NCI-H748 (cell line): ENCODE measurements at regions not wholly inside any gene's neighbourhood (a gene's known extent, or its start where the extent isn't known, plus 50 kb on each side); places are given as distances from the start of the nearest gene placed in this dataset.

Experiments
- DNase-seq: peaks from one replicate; lab custom pipeline; 2025; ENCODE audit not compliant: unreplicated experiment; lab: John Stamatoyannopoulos, UW

DNA sequence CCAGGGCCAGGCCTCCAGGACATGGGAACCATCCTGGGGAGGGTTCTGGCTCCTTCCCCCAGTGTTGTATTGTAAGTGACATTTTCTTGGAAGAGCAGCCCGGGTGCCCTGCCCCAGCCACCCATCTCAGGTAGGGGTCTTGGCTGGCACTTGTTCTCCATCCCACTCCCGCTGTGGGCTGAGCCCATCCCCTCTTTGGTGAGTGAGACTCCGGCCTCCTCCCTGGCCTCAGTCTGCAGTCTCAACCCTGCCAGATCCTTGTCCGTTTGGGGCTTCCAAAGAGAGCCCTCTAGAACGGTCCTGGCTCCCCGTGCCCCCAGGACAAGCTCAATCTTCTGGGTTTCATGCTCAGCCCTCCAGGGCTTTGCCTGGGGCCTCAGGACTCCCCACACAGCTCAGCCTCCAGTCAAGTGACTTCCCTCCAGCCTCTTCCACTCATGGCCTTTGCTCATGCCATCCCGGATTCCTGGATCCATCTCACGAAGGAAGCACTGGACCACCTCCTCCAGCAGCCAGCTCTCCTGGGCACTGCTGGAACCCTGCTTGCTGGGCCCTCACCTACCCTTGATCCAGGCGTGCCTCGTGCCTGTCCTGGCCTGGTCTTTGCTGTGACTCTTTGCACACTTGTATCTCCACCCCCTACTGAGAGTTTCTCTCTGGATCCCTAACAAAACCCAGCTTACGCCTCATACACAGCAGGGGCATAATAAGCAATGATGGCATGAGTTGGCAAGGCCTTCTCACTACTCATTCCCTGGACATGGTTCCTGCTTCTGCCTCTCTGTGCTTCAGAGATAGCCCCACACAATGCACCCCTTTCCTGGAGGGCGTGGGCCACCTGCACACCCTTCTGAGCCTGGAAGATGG lies 297.4 kb upstream of the RTL1 start:
- no peak for DNase-seq

DNA sequence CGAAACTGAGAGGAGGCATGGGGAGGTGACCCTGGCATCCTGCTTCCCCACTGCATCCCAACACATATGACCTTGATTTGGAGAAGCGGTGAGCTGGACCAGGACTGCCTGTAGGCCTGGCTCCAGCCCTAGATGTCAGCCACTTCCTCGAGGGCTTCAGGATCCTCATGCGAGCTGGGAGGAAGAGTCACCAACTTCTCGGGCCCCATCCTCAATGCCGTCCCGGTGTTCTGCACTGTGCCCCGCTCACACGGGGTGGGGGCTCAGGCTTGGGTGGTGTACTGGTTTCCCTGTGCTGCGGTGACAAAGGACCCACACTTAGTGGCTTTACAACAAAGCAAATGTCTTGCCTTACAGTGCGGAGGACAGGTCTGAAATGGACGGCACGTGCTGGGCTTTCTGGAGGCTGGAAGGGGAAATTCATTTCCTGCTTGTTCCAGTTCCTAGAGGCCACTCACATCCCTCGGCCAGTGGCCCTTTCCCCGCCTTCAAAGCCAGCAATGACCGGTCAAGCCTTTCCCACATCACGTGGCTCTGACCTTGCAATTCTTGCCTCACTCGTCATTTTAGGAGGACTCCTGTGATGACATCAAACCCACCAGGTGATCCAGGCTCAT lies 298.1 kb upstream of the RTL1 start:
- DNase-seq = no peak

DNA sequence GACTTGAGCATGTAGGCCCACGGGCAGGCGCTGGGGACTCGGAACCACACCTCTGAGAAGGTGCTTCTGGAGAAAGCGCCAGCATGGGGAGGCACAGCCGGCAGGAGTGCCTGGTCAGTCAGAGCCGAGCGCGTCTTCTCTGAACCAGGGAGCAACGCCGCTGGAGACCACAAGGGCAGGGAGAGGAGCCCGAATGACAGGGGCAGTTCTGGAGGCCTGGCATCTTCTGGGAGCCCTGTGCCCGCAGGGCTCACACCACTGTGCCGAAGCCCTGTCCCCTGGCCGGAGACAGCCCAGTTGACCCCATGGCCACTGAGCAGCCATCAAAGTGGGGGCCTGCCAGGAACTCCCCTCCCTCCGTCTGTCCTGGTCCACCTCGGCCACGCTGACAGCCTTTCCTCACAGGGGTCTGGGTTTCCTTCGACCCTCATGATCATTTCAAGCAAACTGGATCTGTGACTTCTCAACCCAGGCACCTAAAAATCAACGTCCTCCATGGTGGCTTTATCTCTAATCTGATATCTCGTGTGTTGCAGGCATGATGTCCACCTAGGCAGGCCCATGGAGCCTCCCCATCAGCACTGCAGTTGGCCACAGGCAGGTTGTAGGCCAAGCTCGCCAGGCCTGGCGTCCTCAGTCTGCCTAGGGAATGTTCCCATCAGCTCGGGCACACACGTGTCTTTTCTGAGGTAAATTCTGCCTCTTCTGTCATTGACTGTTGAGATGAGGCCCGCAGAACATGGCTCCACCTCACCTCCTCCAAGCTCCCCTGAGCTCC lies 299.3 kb upstream of the RTL1 start:
- no peak for DNase-seq

DNA sequence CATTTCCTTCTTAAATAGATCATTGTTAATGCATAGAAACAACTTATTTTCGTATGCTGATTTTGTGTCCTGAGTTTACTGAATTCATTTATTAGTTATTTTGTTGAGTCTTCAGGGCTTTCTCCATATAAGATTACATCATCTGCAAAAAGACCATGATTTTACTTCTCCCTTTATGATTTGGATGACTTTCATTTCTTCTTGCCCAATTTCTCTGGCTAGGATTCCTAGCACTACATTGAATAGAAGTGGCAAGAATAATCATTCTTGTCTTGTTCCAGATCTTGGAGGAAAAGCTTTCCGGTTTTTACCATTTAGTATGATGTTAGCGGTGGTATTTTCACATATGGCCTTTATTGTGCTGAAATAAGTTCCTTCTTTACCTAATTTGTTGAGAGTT lies 303.0 kb upstream of the RTL1 start:
- DNase-seq = no peak

DNA sequence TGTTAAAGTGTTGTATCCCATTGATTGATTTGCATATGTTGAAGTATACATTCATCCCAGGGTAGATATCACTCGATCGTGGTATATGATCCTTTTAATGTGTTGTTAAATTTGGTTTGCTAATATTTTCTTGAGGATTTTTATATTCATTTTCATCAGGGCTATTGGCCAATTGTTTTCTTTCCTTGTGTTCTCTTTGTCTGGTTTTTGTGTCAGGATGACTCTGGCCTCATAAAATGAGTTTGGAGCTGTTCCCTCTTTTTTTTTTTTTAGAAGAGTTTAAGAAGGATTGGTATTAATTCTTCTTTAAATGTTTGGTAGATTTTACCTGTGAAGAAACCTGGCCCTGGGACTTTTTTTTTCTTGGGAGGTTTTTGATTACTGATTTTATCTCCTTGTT lies 303.5 kb upstream of the RTL1 start:
- DNase-seq = no peak

DNA sequence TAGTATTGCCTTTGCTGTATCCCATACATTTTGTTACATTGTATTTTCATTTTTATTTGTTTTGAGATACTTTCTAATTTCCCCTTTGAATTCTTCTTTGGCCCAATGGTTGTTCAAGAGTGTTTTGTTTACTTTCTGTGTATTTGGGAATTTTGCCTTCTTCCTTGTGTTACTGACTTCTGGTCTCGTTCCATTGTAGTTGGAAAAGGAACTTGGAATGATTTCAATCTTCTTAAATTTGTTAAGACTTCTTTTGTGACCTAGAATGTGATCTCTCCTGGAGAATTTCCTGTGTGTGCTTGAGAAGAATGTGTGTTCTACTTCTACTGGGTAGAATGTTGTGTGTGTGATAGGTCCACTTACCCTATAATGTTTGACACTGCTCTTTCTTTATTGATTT lies 304.4 kb upstream of the RTL1 start:
- no peak for DNase-seq

DNA sequence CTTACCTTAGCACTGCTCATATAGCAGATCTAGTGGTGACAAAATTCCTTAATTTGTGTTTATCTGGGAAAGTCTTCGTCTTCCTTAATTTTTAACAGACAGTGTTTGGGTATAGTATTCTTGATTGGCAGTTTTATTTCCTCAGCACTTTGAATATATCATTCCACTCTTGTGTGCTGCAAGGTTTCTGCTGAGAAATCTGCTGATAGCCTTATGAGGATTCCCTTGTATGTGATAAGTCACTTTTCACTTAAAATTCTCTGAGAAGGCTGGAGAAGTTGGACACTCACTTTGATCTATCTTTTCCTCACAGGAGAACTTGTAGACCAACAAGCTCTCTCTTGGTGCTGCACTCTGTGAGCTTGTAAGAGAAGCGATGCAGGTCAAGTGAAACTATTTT lies 306.1 kb upstream of the RTL1 start:
- no peak for DNase-seq

DNA sequence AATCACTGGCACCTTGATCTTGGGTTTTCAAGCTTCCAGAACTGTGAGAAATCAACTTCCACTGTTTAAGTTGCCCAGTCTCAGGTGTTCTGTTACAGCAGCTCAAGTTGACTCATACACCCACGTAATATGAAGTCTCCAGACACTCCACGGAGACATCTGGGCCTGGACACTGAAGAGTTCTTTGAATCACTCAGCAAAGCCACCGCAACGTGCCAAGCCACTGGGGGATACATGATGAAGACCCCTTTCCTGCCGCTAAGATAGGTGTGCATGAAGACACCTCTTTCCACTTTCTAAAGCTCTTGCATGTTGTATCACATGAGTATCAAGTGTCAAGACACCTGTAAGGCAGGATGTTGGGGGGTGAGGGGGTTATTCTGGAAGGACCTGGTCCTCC lies 311.7 kb upstream of the RTL1 start:
- DNase-seq = no peak

DNA sequence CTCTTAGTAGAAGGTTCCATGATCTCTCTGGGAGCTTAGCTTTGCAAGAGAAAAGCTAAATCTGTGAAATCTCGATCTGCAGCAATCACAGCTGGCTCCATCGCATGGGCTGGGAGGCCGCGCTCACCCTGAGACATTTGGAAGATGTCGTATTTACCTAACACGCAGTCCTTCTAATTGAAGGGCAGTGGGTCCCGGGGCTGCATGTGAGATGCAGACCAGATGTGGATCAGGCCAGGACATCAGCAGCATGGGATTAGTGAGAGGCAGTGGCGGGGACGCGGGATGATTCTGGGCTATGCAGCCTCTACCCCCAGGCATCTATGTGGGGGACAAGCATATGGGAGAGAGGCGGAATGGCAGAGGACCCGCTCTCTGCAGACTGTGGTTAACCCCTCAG lies 312.4 kb upstream of the RTL1 start:
- DNase-seq = no peak

DNA sequence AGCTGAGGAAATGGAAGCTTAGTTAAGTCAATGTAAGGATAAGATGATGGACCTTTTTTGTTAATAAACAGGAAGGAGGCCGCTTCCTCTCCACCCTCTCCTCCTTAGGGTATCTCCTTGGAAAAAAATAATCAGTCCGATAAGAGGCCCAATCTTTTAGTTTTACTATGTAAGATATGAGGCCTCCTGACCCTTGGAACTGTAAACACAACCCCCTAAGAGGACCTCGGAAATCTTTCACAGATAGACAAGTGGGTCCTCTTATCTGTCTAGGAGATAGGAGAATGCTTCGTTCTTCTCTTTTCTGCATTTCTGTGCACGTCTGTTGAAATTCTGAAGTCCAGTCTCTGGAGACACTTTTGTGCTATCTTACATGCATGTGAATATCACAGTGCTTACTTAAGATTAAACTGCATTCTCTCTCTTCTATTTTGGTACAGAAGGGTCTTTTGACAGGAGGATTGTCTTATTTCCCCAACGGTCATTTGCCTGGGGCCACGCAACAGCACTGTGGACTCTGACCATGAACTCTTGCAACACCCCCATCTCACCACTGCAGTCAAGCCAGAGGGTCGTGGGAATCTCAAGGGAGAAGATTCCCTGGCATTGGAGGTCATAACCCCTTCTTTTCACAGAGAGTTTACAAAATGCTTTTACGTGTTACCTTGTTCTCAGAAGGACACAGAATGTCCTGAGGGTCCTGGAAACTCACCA lies 313.0 kb upstream of the RTL1 start:
- no peak for DNase-seq

DNA sequence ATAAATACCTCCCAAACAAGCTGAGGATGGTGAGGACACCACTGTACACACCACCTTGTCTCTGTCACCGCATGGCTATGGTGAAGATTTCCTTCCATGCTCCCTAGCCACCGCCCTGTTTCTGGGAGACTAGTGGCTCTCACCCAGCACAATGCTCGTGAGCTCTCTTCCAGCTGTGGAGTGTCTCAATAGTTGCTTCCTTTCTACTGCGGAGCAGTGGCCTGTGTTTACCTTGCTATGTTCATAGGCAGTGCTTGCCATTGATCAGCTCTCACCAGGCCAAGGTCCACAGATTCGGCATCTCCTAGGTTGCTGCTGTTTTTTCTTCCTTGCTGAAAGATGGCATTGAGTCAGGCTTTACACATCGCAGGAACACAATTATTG lies 313.6 kb upstream of the RTL1 start:
- DNase-seq = no peak

DNA sequence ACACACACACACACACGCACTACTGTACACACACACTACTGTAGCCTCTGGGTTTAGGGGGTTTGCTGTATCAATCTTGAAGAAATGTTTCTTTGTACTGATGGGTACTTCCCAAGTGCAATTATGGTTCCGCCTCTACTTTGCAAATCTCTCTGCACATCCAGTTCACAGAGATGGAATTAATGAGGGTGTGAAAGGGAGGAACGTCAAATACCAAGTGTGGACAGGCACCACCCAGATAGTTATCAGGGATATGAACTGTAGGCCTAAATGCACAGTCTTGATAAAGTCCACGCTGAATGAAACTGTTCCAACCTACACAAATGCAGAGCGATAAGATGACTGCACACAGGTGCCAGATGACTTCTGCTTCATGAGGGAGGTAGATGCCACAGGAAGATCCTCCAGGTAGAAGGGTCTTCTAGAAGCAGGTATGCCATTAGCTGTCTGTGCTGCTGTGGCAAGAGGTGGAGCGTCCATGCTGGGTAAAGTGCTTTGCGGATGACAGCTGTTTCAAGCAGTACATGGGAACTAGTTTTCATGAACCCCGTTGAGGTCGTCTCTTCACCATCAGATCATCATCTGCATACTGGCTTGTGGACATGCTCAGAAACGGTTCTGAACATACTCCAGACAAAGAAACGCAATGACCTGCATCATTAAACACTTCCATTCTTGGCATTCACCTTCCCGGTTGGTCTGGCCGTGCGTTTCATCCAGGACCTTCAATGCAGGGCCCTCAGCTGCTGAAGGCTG lies 314.3 kb upstream of the RTL1 start:
- no peak for DNase-seq

DNA sequence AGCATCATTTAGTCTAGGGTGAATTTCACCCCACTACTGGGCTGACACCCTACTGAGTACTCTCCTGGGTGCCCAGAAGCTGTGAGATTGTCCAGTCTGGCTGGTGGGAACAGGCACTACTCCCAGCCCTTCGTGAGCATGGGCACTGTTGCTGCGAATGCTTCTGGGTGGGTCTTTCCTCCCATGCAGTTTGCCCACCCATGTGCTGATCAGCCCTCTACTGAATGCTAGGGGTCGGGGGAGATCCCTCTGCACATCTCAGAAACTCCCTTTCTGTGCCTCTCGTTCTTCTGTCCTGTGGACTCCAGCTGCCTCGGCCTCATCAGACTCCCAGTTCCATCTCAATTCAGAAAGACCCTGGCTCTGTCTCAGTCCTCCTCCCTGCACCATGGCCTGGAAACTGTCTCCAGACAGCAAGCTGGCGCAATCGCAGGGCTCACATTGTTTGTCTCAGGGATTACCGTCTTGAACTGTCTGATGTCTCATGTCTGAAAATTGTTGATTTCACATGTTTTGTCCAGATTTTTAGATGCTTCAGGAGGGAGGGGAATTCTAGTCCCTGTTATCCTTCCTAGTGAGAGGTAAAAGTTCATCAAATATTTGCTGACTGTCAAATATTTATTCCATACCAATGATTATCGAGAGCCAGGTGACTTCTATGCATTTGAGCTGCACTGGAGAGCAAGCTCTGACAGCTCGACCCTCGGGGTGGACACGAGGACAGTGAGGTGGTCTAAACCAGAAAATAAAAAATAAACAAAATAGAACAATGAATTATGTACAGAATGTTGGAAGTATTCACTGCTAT lies 316.6 kb upstream of the RTL1 start:
- DNase-seq = no peak

DNA sequence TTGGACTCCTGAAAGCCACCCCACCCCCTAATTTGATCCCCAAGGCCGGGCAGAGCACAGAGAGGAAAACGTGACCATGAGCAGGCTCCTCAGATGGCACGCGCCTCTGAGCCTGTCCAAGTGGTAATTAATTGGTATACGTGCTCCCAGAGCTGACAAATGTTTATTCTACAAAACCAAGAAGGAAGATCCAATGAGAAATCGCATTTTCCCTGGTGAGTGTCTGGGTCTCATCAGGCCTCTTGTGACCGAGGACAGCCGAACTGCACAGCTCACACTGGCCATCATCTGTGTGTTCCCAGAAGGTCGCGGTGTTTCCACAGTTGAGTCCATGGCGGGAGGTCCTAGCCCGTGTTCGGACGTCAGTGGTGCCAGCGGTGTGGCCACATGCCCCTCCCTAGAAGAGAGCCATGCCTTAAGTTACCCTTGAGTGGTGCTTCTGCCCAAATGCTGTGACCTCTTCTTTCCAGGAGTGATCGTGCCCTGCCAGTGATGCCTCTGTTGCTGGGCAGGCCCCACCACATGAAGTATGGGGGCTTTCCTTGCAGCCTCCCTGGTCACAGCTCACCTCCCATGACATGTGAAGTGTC lies 317.5 kb upstream of the RTL1 start:
- DNase-seq = no peak

DNA sequence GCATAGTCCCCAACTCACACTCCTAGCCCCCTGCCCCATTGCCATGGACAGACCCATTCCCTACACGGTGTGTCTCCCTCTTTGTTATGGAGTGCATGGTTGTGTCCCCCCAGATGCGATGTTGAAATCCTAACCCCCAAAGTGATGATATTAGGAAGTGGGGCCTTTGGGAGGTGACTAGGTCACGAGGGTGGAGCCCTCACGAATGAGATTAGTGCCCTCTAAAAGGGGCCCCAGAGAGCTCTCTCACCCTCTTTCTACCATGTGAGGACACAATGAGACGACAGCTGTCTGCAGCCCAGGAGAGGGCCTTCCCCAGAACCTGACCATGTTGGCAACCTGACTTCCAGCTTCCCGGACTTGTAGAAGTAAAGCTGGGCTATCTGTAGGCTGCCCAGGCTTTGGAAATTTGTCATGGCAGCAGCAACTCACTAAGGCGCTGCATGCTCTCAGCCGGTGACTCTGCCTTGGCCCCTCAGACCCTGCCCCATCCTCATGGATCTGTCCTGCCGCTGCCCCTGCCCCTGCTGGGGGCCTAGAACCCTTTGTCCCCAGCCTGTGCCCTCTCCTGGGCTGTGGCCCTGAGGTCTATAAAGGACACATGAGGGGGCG lies 318.1 kb upstream of the RTL1 start:
- no peak for DNase-seq

DNA sequence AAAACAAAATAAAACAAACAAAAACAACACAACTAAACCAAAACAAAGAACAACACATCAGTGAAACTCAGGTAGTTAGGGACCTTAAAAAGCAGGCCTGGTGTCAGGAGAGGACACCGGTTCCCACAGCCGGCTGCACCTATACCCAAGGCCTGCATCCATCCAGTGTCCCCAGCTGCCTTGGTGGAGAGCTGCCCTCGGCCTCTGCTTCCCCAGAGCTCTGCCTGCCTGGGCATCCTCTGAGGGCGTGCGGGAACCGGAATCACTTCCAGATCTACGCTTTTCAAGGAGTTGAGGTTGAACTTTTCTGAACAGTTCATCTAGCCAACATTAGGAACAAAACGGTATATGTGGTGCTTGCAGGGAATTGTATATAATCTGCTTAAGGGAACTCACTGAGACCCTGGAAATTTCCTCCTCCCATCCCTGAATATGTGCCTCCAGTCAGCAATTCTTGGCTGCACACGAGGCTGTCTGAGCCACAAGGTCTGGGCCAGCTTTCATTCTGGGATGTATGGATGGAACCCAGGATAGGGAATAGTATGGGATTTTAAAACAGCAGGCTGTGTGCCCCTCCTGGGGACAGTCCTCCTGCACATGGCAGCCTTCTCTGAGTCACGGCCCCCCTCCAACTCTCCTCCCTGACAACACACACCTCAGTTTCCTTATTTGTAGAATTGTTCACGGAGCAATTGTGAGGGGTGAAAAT lies 319.0 kb upstream of the RTL1 start:
- no peak for DNase-seq

DNA sequence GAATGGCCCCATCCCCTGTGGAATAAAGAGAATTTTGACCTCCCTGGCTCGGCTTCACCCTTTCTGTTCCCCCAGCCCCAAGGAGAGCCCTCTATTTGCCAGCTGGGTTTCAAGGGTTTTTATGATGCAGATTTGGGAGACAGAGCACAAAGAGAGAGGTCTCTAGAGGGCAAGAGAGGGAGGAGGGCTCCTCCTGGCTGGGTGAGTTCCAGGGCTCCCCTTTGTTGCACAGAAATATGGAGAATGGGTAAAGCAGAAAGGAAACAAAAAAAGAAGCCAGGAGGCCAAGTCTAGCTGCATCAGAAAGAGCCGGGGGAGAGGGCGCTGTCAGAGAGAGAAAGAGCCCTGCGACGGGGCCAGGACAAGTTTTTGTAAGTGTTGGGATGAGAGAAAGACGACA lies 319.6 kb upstream of the RTL1 start:
- DNase-seq = no peak

DNA sequence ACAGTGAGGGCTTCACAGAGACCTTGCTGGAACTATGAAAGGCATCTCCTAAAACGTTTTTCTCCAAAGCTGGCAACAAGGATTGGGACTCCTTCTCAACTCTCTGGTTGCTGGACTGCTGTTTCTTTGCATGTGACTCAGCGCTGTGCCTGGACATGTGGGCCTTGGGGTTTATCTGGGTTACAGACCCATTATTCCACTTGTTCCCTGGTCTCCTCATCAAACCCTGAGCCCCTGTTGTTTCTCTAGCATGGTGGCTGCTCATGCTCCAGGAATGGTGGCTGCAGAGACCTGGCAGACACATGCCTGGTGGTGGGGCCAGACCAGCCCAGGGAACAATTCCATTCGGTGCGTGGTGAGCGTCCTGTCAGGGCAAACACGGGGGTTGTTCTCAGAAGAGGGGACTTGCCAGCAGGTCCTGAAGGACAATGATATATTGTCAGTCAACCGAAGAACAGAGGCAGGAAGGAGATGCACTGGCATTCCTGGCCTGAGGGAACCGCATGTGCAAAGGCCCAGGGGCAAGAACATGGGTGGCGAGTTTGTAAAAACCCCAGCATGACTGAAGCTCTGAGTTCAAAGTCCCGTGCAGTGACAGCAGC lies 320.1 kb upstream of the RTL1 start:
- no peak for DNase-seq
